Activated naive CD8-positive, alpha-beta T cell treated with anti-CD3 and anti-CD28 coated beads, Interleukin-2, amount 50 U/mL, for 24 hours (primary cell): ENCODE measurements at regions not wholly inside any gene's neighbourhood (a gene's known extent, or its start where the extent isn't known, plus 50 kb on each side); places are given as distances from the start of the nearest gene placed in this dataset.

Source experiments
- ATAC-seq: fragments of 150-1000 bp; cut with Tn5 transposase; one replicate; pipeline ENCODE4 v1.10.0; 2021
- DNase-seq: peaks from one replicate; pipeline ENCODE4 v3.0.0; 2021
- H3K27ac Mint-ChIP-seq: one replicate; pipeline ENCODE4 v1.8.0; 2021; ENCODE audit warnings: mild to moderate bottlenecking, mixed read lengths
- H3K27me3 Mint-ChIP-seq: one replicate; pipeline ENCODE4 v1.8.0; 2021; ENCODE audit warnings: mixed read lengths
- H3K36me3 Mint-ChIP-seq: one replicate; pipeline ENCODE4 v1.8.0; 2021; ENCODE audit warnings: low read depth, mixed read lengths
- H3K4me1 Mint-ChIP-seq: one replicate; pipeline ENCODE4 v1.8.0; 2021; ENCODE audit warnings: mixed read lengths
- H3K4me3 Mint-ChIP-seq: one replicate; pipeline ENCODE4 v1.8.0; 2021; ENCODE audit warnings: mild to moderate bottlenecking, moderate library complexity, mixed read lengths
- H3K9me3 Mint-ChIP-seq: one replicate; pipeline ENCODE4 v1.8.0; 2021; ENCODE audit warnings: mixed read lengths

DNA sequence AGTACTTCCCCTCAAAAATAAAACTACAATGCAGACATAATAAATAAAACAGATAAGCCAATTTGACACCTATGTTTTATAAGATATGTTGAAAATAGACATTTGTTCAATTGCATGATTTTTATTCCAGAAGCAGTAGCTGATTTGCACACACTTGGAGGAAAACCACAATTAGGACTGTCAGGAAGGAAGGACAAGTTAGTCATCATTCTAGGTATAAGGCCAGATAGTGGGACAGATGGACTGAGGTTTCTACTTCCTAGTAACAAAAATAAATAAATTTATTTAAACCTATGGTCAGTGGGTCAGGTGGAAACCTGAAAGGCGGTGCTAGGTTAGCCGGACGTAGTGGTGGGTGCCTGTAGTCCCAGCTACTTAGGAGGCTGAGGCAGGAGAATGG, 141.8 kb upstream of the RASSF8 start:
- peaks cover 6% of the 10 kb centered on the region for H3K4me1 Mint-ChIP-seq
- H3K27me3 Mint-ChIP-seq = peaks cover 2% of the 10 kb centered on the region
- H3K36me3 Mint-ChIP-seq = no peaks in the 10 kb centered on the region
- H3K9me3 Mint-ChIP-seq = no peaks in the 10 kb centered on the region
- ATAC-seq (no peak), DNase-seq (no peak)
- H3K4me3 Mint-ChIP-seq = no peak overlapping the region
- no peak overlapping the region for H3K27ac Mint-ChIP-seq

DNA sequence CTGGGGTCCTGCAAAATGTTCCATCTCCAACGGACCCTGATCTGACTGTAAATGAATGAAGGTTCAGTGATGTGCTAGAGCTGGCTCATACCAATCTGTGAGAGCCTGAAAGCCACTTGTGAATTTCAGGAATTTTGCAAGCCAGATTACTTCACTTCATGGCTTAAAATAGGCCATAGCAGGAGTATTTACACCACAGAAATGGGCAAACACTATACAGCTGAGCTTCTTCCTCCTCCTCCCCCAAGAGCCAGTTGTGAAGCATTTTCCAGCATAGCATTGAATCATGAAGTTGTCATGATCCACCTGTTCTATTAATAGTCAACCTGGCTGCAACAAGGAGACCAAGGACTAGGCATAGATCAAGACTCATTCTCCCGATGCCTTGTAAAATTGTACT, 141.3 kb upstream of the RASSF8 start:
- DNase-seq (no peak), ATAC-seq (no peak)
- Mint-ChIP-seq H3K27ac (no peak overlapping the region), H3K9me3 (no peaks in the 10 kb centered on the region), H3K4me3 (no peak overlapping the region), H3K27me3 (peaks cover 2% of the 10 kb centered on the region), H3K4me1 (peaks cover under 1% of the 10 kb centered on the region), H3K36me3 (no peaks in the 10 kb centered on the region)

DNA sequence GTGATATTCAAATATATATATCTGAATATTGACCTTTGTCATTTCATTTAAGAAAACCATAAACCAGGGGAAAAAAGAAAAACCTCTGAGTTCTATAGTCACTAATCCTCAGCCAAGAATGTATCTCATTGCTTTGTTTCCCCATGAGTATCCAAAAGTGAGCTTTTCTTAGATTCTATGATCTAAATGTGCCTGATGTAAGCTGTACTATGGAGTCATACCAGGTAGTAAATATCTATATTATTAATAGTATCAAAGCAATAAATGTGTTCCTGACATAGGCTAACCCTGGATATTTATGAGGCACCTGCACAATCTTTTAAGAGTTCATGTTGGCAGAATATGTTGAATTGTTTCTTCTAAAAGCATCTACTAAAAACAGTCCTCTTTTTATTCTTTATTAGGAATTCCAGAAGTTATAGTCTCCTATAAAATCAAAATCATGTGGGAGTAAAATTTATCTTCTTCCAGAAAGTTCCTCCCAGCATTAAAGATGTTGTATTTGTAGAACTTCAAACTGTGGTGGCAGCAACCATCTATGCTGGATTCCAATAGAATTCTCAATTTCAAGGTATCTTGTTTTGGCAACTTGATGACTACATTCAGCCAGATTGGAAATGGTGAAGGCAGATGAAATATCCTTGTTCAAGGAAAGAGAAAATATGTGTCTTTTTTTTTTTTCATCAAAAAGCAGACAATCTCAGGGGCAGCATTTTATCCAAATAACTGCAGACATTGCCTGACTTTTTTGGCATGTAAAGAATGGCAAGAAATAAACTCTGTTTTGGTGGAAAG, 139.7 kb upstream of the RASSF8 start:
- H3K27ac Mint-ChIP-seq = no peak overlapping the region
- no peaks in the 10 kb centered on the region for H3K36me3 Mint-ChIP-seq
- H3K27me3 Mint-ChIP-seq = peaks cover 2% of the 10 kb centered on the region
- DNase-seq (no peak), ATAC-seq (no peak)
- no peaks in the 10 kb centered on the region for H3K4me1 Mint-ChIP-seq
- H3K4me3 Mint-ChIP-seq = no peak overlapping the region
- H3K9me3 Mint-ChIP-seq = no peaks in the 10 kb centered on the region

DNA sequence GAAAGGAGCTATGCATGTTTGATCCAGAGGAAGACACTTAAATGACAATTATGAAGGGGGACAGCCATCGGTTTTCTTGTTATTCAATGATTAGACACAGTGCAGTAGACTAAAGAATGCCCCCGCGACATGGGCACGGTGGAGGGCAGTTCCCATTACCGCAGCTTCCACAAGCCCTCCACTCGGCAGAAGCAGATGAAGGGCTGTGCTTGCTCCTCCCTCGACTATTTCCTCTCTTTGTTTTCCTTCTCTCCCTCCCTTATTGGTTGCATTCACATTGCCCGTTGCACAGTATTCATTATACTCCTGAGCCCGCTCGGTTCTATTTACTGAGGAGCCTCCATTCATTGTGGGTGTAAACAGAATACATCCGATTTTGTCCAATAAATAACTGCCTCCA, 138.8 kb upstream of the RASSF8 start:
- ATAC-seq = no peak
- Mint-ChIP-seq H3K4me1 (no peaks in the 10 kb centered on the region), H3K27me3 (peaks cover 4% of the 10 kb centered on the region), H3K27ac (no peak overlapping the region), H3K36me3 (no peaks in the 10 kb centered on the region), H3K9me3 (no peaks in the 10 kb centered on the region), H3K4me3 (no peak overlapping the region)
- DNase-seq = no peak

DNA sequence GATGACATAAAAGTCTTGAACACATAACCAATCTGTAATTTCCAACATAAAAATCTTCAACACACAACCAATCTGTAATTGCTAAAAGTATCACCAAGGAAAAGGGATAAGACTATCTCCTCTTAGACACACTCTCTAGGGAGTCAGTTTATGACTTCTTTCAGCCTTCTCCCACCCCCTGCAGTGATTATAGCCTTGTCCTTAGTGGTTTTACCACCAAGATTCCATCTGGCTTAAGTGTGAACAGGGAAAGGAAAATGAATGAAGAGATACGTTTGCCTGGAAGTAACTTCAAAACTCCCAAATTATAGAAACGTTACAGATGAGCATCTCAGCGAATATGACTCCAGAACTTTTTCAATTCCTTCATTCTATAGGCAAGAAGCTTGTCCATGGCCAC, 136.2 kb upstream of the RASSF8 start:
- H3K9me3 Mint-ChIP-seq = no peaks in the 10 kb centered on the region
- no peak overlapping the region for H3K4me3 Mint-ChIP-seq
- H3K4me1 Mint-ChIP-seq = no peaks in the 10 kb centered on the region
- H3K36me3 Mint-ChIP-seq = no peaks in the 10 kb centered on the region
- ATAC-seq (no peak), DNase-seq (no peak)
- H3K27ac Mint-ChIP-seq = no peak overlapping the region
- H3K27me3 Mint-ChIP-seq = peaks cover 4% of the 10 kb centered on the region

DNA sequence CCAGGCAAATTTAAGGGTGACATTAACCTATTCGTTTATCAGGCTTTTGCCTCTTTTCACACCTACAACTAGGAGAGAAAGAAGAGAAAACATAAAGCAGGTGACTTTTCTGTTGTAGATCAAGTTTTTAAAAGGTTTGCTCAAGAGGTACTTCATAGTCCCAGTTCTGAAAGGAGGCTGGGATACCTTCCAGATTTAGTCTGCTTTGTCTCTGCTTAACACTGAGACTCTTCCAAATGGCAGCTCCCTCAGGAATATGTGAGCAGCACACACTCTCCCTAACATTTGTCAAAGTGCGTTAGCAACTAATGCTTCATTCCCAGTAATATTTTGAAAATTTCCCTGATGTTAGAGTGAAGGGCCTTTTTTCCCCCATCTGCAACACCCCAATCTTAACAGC, 133.7 kb upstream of the RASSF8 start:
- H3K9me3 Mint-ChIP-seq = no peaks in the 10 kb centered on the region
- no peaks in the 10 kb centered on the region for H3K4me1 Mint-ChIP-seq

DNA sequence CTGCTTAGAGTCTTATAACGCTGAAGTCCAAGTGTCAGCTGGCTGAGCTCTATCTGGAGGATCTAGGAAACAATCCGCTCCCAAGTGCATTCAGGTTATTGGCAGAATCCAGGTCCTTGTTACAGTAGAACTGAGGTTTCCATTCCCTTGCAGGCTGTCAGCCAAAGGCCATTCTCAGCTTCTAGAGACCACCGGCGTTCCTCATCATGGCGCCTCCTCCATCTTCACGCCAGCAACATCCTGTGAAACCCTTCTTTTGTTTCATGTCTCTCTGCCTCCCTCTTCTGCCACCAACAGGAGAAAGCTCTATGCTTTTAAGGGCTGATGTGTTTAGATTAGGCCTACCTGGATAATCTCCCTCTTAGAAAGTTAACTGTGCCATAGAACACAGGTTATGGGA, 133.0 kb upstream of the RASSF8 start:
- H3K9me3 Mint-ChIP-seq = no peaks in the 10 kb centered on the region
- H3K36me3 Mint-ChIP-seq = no peaks in the 10 kb centered on the region
- DNase-seq (no peak), ATAC-seq (no peak)
- no peak overlapping the region for H3K27ac Mint-ChIP-seq
- no peaks in the 10 kb centered on the region for H3K4me1 Mint-ChIP-seq
- H3K27me3 Mint-ChIP-seq = peaks cover 2% of the 10 kb centered on the region
- H3K4me3 Mint-ChIP-seq = no peak overlapping the region

More for the DNA sequence above, 133.7 kb upstream of the RASSF8 start:
- no peaks in the 10 kb centered on the region for H3K36me3 Mint-ChIP-seq
- no peak overlapping the region for H3K27ac Mint-ChIP-seq
- no peak for ATAC-seq
- no peak for DNase-seq
- no peak overlapping the region for H3K4me3 Mint-ChIP-seq
- H3K27me3 Mint-ChIP-seq = peaks cover 2% of the 10 kb centered on the region

DNA sequence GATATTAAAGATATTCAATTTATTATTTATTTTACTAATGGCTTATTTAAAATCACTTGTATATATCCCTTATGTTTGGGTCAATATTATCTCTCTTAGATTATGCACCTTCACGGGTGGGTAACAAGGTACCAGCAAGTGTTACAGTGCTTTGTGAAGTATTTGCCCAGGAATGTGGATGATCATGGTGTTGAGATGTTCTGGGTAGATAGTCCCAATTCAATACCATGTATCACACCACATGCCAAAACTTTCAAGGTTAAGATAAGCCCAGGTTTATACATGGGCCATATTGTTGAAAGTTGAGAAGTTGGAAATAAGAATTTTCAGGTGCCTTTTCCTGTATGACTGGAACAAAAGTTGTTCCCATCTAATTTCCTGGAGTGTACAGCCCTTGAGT, 131.3 kb upstream of the RASSF8 start:
- H3K4me3 Mint-ChIP-seq = no peak overlapping the region
- H3K4me1 Mint-ChIP-seq = no peaks in the 10 kb centered on the region
- no peaks in the 10 kb centered on the region for H3K9me3 Mint-ChIP-seq
- peaks cover 2% of the 10 kb centered on the region for H3K27me3 Mint-ChIP-seq
- no peak overlapping the region for H3K27ac Mint-ChIP-seq
- no peaks in the 10 kb centered on the region for H3K36me3 Mint-ChIP-seq
- no peak for ATAC-seq
- no peak for DNase-seq

DNA sequence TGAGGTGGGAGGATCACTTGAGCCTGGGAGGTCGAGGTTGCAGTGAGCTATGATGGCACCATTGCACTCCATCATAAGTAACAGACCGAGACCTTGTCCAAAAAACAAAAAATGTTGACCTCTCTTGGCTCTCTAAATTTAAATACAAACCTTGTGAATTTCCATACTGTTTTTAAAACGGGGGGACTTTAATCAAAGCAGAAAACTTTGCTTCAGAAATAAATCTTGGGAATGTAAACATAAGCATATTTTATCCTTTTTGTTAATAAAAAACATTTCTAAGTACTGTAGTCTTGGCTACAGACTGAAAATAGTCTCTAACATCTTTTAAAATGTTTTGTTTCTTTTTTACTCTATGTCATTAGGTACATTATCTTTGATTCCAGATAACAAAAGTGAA, 130.7 kb upstream of the RASSF8 start:
- Mint-ChIP-seq H3K27me3 (peaks cover 2% of the 10 kb centered on the region), H3K4me1 (no peaks in the 10 kb centered on the region), H3K27ac (no peak overlapping the region), H3K9me3 (no peaks in the 10 kb centered on the region), H3K36me3 (no peaks in the 10 kb centered on the region), H3K4me3 (no peak overlapping the region)
- no peak for ATAC-seq
- DNase-seq = no peak

DNA sequence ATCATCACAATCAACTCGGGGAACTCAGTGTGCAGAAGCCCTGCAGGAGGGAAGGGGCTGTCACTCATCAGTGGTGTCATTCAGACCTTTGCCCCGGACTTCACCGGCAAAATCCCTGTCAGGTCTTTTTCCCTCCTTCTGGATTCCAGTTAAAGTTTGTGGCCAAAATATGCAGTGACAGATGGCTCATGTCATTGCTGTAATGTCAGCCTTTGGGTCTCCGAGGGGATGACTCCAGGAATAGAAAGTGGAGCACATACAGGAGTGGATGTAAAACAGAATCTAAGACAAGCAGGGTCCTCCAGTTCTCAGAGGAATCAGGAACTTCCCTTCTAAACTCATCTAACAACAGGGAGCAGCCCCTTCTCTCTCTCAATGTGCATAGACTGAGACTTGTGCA, 130.3 kb upstream of the RASSF8 start:
- no peaks in the 10 kb centered on the region for H3K9me3 Mint-ChIP-seq
- peaks cover 2% of the 10 kb centered on the region for H3K27me3 Mint-ChIP-seq
- DNase-seq (no peak), ATAC-seq (no peak)
- no peaks in the 10 kb centered on the region for H3K36me3 Mint-ChIP-seq
- no peaks in the 10 kb centered on the region for H3K4me1 Mint-ChIP-seq
- no peak overlapping the region for H3K27ac Mint-ChIP-seq
- no peak overlapping the region for H3K4me3 Mint-ChIP-seq

DNA sequence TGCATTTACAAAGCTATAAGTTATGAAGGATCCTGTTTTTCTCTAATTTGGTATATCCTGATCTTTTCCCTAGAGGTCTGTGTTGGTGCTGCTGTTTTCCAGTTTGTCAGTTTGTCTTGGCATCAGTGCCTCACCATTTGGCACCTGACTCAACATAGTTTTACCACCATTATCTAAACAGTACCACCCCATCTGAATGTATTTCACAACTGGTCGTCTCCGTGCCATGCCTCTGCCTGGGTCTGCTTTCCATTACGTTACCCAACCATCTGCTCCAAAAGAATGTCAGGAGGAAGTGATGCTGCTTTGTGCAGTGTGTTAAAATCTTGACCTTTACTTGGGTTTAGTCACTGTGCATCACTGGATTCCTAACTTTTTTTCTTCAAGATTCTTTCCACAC, 129.3 kb upstream of the RASSF8 start:
- H3K36me3 Mint-ChIP-seq = no peaks in the 10 kb centered on the region
- H3K27ac Mint-ChIP-seq = no peak overlapping the region
- H3K9me3 Mint-ChIP-seq = no peaks in the 10 kb centered on the region
- H3K4me1 Mint-ChIP-seq = no peaks in the 10 kb centered on the region
- DNase-seq (no peak), ATAC-seq (no peak)
- no peak overlapping the region for H3K4me3 Mint-ChIP-seq
- no peaks in the 10 kb centered on the region for H3K27me3 Mint-ChIP-seq

DNA sequence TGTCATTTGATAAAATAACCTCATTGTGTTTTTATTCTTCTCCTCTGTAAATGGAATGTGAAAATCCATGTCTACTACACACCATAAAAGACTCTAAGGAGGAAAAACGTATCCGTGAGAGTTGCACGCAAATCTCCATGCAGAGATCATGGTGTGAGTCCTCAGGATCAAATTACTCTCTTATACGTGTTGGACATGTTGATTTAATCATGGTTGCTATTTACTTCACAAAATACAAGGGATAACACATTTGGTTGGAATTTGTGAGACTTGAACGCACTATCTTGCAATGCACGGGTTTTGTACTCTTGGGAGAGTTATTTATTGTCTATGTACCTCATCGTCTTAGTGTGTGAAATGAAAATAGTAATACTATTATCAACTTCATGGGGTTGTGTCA, 128.0 kb upstream of the RASSF8 start:
- H3K4me3 Mint-ChIP-seq = no peak overlapping the region
- H3K4me1 Mint-ChIP-seq = no peaks in the 10 kb centered on the region
- no peaks in the 10 kb centered on the region for H3K27me3 Mint-ChIP-seq
- no peaks in the 10 kb centered on the region for H3K36me3 Mint-ChIP-seq
- no peak overlapping the region for H3K27ac Mint-ChIP-seq
- DNase-seq (no peak), ATAC-seq (no peak)
- no peaks in the 10 kb centered on the region for H3K9me3 Mint-ChIP-seq

DNA sequence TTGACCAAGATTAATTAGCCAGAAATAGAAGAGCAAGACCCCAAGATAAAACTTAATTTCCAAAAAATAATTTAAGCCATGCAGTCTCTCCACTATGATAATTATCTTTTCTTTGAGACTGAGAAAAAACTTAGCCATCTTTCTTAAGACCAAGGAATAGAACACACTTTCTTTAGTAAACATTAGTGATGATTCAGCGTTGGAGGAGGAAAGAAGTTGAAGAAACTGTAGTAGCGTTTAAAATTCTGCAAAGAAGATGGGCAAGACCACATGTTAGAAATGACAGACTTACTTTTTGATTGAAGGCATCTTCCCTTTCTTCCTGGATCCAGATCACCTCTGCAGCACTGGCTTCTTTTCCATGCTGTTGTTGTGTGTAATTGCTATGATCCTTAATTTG, 124.8 kb upstream of the RASSF8 start:
- Mint-ChIP-seq H3K27me3 (peaks cover 2% of the 10 kb centered on the region), H3K4me1 (no peaks in the 10 kb centered on the region), H3K27ac (no peak overlapping the region), H3K36me3 (no peaks in the 10 kb centered on the region), H3K4me3 (no peak overlapping the region), H3K9me3 (no peaks in the 10 kb centered on the region)
- ATAC-seq (no peak), DNase-seq (no peak)

DNA sequence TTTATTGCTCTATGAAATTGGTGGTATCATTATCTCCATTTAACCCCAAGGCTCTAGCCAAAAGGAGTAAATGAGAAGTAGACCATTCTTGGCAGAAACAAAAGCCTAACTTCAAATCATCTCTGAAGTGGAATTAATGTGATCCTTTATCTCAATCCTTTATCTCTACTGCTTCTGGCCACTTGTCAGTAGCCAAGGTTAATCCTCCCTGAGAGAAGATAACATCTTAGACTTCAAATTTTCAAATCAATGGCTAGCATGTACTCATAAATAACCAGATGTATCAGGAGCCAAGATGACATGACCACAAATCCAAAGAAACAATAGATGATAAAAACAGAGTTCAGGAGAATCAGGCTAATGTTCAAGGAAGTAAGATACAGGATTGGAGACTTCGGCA, 123.1 kb upstream of the RASSF8 start:
- Mint-ChIP-seq H3K9me3 (no peaks in the 10 kb centered on the region), H3K27me3 (peaks cover 2% of the 10 kb centered on the region), H3K36me3 (no peaks in the 10 kb centered on the region), H3K4me3 (no peak overlapping the region), H3K4me1 (no peaks in the 10 kb centered on the region), H3K27ac (no peak overlapping the region)
- ATAC-seq (no peak), DNase-seq (no peak)

DNA sequence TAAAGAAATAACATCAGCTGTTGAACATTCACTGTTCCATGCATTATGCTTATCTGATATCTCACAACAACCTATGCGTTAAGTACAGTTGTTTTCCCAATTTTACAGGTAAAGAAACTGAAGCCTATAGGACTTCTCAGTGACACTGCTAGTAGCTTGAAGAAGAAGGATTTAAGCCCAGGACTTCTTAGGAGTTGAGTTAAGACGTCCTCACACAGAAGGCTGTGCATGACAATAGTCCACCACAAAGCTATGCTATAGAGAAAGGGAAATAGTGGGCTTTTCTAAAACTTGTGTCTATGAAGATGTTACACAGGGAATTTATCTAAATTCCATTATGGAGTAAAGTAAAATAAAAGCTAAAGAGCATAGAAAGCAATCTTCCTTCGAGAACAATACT, 120.5 kb upstream of the RASSF8 start:
- Mint-ChIP-seq H3K36me3 (no peaks in the 10 kb centered on the region), H3K9me3 (no peaks in the 10 kb centered on the region), H3K27me3 (peaks cover 2% of the 10 kb centered on the region), H3K27ac (no peak overlapping the region), H3K4me3 (no peak overlapping the region), H3K4me1 (no peaks in the 10 kb centered on the region)
- DNase-seq = no peak
- ATAC-seq = no peak

DNA sequence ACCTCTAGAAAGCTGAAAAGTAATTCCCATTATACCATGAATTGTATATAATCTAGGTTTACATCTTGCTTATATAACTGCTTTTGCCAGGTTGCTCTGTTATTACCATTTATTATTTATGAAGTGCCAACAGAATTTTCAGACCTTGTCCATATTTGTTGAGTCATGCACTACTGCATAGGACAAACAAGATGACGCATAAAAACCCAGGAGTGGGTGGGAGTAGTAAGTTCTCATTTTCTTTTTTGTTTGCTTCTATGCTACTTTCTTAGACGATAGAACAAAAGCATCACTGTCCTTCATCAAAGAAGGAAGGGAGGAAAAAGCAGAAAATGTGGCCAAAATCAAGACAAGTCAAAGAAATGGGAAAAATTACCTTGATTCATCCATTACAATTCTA, 119.0 kb upstream of the RASSF8 start:
- Mint-ChIP-seq H3K36me3 (no peaks in the 10 kb centered on the region), H3K4me1 (no peaks in the 10 kb centered on the region), H3K27ac (no peak overlapping the region), H3K4me3 (no peak overlapping the region), H3K27me3 (peaks cover 2% of the 10 kb centered on the region), H3K9me3 (no peaks in the 10 kb centered on the region)
- ATAC-seq (no peak), DNase-seq (no peak)
